GM21737 (cell line): ENCODE measurements at regions not wholly inside any gene's neighbourhood (a gene's known extent, or its start where the extent isn't known, plus 50 kb on each side); places are given as distances from the start of the nearest gene placed in this dataset.

ENCODE experiments used
- ATAC-seq: cut with Tn5 transposase; IDR thresholded peaks from one replicate; pipeline ENCODE4 v1.9.1; 2021; ENCODE audit warnings: mild to moderate bottlenecking, moderate library complexity; ENCODE audit not compliant: unreplicated experiment

- ATAC-seq, result no peak
Measured at GRCh38 chr12:60120199-60120598, 524.4 kb downstream of the SLC16A7 start.

GRCh38 chr12:60123557-60123956, 527.7 kb downstream of the SLC16A7 start:
- no peak for ATAC-seq

- no peak for ATAC-seq
Measured at GRCh38 chr12:60137513-60137912, 541.7 kb downstream of the SLC16A7 start.

- ATAC-seq, result no peak
Measured at GRCh38 chr12:60138526-60138925, 542.7 kb downstream of the SLC16A7 start.

- ATAC-seq, result no peak
Measured at GRCh38 chr12:60144395-60144794, 548.6 kb downstream of the SLC16A7 start.

GRCh38 chr12:60148109-60148508, 552.3 kb downstream of the SLC16A7 start:
- ATAC-seq, result no peak

GRCh38 chr12:60148831-60149230, 553.0 kb downstream of the SLC16A7 start:
- ATAC-seq, result no peak

- ATAC-seq, result no peak
Measured at GRCh38 chr12:60152756-60153155, 556.9 kb downstream of the SLC16A7 start.

GRCh38 chr12:60159761-60160160, 563.9 kb downstream of the SLC16A7 start:
- no peak for ATAC-seq

- no peak for ATAC-seq
Measured at GRCh38 chr12:60162988-60163720, 567.3 kb downstream of the SLC16A7 start.

- no peak for ATAC-seq
Measured at GRCh38 chr12:60165781-60166180, 570.0 kb downstream of the SLC16A7 start.

GRCh38 chr12:60168441-60168840, 572.6 kb downstream of the SLC16A7 start:
- no peak for ATAC-seq

GRCh38 chr12:60169904-60170303, 574.1 kb downstream of the SLC16A7 start:
- no peak for ATAC-seq

GRCh38 chr12:60172266-60173211, 576.7 kb downstream of the SLC16A7 start:
- ATAC-seq, result no peak

GRCh38 chr12:60173224-60174170, 577.7 kb downstream of the SLC16A7 start:
- ATAC-seq, result no peak

- no peak for ATAC-seq
Measured at GRCh38 chr12:60174476-60174875, 578.6 kb downstream of the SLC16A7 start.

GRCh38 chr12:60174941-60175340, 579.1 kb downstream of the SLC16A7 start:
- ATAC-seq, result no peak

GRCh38 chr12:60176891-60177290, 581.1 kb downstream of the SLC16A7 start:
- ATAC-seq, result no peak

GRCh38 chr12:60180298-60180697, 584.5 kb downstream of the SLC16A7 start:
- ATAC-seq, result no peak

GRCh38 chr12:60182354-60182753, 586.5 kb downstream of the SLC16A7 start:
- ATAC-seq, result no peak

- no peak for ATAC-seq
Measured at GRCh38 chr12:60184096-60184495, 588.3 kb downstream of the SLC16A7 start.
